Bronchial epithelial cell (primary cell): ENCODE measurements at regions not wholly inside any gene's neighbourhood (a gene's known extent, or its start where the extent isn't known, plus 50 kb on each side); places are given as distances from the start of the nearest gene placed in this dataset.

Experiments used
- DNase-seq: peaks from one replicate; pipeline ENCODE4 v3.0.0-alpha.2; 2010; ENCODE audit warnings: low read depth
- FAIRE-seq: peaks from 2 replicates; lab custom pipeline; 2011; peaks lifted over from hg19 to GRCh38; lab: Jason Lieb, UNC
- H3K27me3 ChIP-seq: 2 replicates; pipeline ENCODE4 v1.5.1; 2011; ENCODE audit warnings: low read length; ENCODE audit not compliant: control insufficient read depth, insufficient read depth
- H3K36me3 ChIP-seq: 2 replicates; pipeline ENCODE4 v1.5.1; 2011; ENCODE audit warnings: low read length; ENCODE audit not compliant: control insufficient read depth, insufficient read depth
- H3K4me3 ChIP-seq: 2 replicates; pipeline ENCODE4 v1.5.1; 2011; ENCODE audit warnings: mild to moderate bottlenecking, low read depth, low read length, control low read depth
- TF ChIP-seq, protein P1 (sequence below): IDR thresholded peaks from 2 replicates; pipeline ENCODE4 v1.5.1; 2011; ENCODE audit warnings: mild to moderate bottlenecking, moderate library complexity, low read length, control low read depth, inconsistent platforms; ENCODE audit not compliant: insufficient read depth, severe bottlenecking

- Histone ChIP-seq H3K27me3 (no peaks in the 10 kb centered on the region), H3K36me3 (no peaks in the 10 kb centered on the region), H3K4me3 (no peak overlapping the region)
- TF ChIP-seq, protein P1, sequence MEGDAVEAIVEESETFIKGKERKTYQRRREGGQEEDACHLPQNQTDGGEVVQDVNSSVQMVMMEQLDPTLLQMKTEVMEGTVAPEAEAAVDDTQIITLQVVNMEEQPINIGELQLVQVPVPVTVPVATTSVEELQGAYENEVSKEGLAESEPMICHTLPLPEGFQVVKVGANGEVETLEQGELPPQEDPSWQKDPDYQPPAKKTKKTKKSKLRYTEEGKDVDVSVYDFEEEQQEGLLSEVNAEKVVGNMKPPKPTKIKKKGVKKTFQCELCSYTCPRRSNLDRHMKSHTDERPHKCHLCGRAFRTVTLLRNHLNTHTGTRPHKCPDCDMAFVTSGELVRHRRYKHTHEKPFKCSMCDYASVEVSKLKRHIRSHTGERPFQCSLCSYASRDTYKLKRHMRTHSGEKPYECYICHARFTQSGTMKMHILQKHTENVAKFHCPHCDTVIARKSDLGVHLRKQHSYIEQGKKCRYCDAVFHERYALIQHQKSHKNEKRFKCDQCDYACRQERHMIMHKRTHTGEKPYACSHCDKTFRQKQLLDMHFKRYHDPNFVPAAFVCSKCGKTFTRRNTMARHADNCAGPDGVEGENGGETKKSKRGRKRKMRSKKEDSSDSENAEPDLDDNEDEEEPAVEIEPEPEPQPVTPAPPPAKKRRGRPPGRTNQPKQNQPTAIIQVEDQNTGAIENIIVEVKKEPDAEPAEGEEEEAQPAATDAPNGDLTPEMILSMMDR, result no peak
- DNase-seq (no peak), FAIRE-seq (no peak)
Measured at GRCh38 chr4:116323606-116324005, 761.8 kb downstream of the TRAM1L1 start.

GRCh38 chr4:116321471-116321870 lies 763.9 kb downstream of the TRAM1L1 start:
- H3K27me3 ChIP-seq, result no peaks in the 10 kb centered on the region
- TF ChIP-seq, protein P1, result no peak
- no peak for FAIRE-seq
- no peak overlapping the region for H3K4me3 ChIP-seq
- no peak for DNase-seq
- H3K36me3 ChIP-seq, result no peaks in the 10 kb centered on the region

DNA sequence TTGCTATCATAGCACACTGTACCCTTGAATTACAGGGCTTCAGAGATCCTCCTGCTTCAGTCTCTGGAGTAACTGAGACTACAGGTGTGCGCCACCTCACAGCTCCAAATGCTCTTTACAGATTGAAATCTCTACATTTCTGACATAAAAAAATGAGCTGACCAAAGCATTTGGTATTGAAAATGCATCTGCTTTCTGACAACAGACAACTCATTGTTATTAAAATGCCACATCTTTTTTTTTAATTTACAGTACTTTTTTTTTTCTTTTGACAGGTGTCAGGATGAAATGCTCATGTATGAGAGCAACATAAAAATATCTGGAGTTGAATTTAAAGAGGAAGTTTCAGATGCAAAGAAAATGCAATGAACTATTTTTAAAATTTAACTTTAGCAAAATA lies 764.5 kb downstream of the TRAM1L1 start:
- FAIRE-seq (no peak), DNase-seq (no peak)
- TF ChIP-seq, protein P1, result no peak
- no peak overlapping the region for H3K4me3 ChIP-seq
- H3K27me3 ChIP-seq, result no peaks in the 10 kb centered on the region
- H3K36me3 ChIP-seq, result no peaks in the 10 kb centered on the region

DNA sequence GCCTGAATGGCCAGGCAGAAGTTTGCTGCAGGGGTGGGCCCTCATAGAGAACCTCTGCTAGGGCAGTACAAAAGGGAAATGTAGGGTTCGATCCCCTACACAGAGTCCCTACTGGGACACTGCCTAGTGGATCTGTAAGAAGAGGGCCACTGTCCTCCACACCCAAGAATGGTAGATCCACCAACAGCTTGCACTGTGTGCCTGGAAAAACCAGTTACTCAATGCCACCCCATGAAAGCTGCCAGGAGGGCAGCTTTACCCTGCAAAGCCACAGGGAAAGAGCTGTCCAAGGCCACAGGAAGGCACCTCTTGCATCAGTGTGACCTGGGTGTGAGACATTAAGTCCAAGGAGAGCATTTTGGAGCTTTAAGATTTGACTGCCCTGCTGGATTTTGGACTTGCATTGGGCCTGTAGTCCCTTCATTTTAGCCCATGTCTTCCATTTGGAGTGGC lies 781.6 kb downstream of the TRAM1L1 start:
- TF ChIP-seq, protein P1, result no peak

DNA sequence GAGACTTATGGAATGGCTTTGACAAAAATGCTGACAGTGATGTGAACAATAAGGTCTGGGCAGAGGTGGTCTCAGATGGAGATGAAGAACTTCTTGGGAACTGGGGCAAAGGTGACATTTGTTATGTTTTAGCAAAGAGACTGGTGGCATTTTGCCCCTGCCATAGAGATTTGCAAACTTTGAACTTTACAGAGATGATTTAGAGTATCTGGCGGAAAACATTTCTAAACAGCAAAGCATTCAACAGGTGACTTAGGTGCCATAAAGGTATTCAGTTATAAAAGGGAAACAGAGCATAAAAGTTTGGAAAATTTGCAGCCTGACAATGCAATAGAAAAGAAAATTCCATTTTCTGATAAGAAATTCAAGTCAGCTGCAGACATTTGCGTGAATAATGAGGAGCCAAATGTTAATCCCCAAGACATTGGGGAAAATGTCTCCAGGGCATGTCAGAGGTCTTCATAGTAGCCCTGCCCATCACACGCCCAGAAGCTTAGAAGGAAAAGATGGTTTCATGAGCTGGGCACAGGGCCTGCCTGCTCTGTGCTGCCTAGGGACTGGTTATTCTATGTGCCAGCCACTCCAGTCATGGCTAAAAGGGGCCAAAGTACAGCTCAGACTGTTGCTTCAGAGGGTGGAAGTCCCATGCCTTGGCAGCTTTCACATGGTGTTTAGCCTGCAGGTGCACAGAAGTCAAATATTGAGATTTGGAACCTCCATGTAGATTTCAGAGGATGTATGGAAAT lies 782.2 kb downstream of the TRAM1L1 start:
- Histone ChIP-seq H3K4me3 (no peak overlapping the region), H3K27me3 (no peaks in the 10 kb centered on the region), H3K36me3 (no peaks in the 10 kb centered on the region)
- TF ChIP-seq, protein P1, result no peak
- DNase-seq, result no peak
- FAIRE-seq, result no peak

More for the DNA sequence above, 781.6 kb downstream of the TRAM1L1 start:
- H3K36me3 ChIP-seq, result no peaks in the 10 kb centered on the region
- H3K27me3 ChIP-seq, result no peaks in the 10 kb centered on the region
- DNase-seq, result no peak
- no peak for FAIRE-seq
- no peak overlapping the region for H3K4me3 ChIP-seq

DNA sequence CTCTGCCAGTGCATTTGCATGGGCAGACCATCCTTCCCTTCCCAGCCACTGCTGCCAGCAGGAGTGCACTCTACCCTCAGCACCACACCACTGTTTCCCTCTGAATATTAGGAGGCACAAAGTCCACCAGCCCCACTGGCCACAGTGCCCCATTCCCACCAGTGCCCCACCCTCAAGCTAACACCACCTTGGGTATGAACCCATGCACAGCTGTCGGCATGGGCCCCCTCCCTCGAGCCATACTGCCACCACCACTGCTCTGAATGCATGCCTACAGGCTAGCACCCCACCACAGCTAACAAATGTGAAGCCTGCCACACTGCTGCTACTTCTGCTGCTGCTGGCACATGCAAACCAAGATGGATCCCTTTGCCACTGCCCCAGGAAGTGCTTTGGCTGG lies 810.4 kb downstream of the TRAM1L1 start:
- FAIRE-seq (no peak), DNase-seq (no peak)
- Histone ChIP-seq H3K27me3 (no peaks in the 10 kb centered on the region), H3K36me3 (no peaks in the 10 kb centered on the region), H3K4me3 (no peak overlapping the region)
- TF ChIP-seq, protein P1, result no peak
